BE2C (cell line): ENCODE measurements at regions not wholly inside any gene's neighbourhood (a gene's known extent, or its start where the extent isn't known, plus 50 kb on each side); places are given as distances from the start of the nearest gene placed in this dataset.

ENCODE experiments used
- DNase-seq: peaks from one replicate; pipeline ENCODE4 v3.0.0-alpha.2; 2020
- H3K27me3 ChIP-seq: fragments of 250-450 bp; sonication (Bioruptor Pico); 2 replicates; pipeline ENCODE4 v1.5.1; 2020; ENCODE audit warnings: mild to moderate bottlenecking
- H3K36me3 ChIP-seq: fragments of 250-450 bp; sonication (Bioruptor Pico); 2 replicates; pipeline ENCODE4 v1.5.1; 2020; ENCODE audit warnings: mild to moderate bottlenecking
- H3K4me1 ChIP-seq: fragments of 250-450 bp; sonication (Bioruptor Pico); 2 replicates; pipeline ENCODE4 v1.5.1; 2020
- H3K4me3 ChIP-seq: 2 replicates; pipeline ENCODE4 v1.5.1; 2011; ENCODE audit warnings: low read depth, low read length
- H3K9me3 ChIP-seq: fragments of 250-450 bp; sonication (Bioruptor Pico); 2 replicates; pipeline ENCODE4 v1.5.1; 2020
- TF ChIP-seq, protein P1 (sequence below): IDR thresholded peaks from 2 replicates; pipeline ENCODE4 v1.5.1; 2012; ENCODE audit warnings: mild to moderate bottlenecking, low read depth, low read length

DNA sequence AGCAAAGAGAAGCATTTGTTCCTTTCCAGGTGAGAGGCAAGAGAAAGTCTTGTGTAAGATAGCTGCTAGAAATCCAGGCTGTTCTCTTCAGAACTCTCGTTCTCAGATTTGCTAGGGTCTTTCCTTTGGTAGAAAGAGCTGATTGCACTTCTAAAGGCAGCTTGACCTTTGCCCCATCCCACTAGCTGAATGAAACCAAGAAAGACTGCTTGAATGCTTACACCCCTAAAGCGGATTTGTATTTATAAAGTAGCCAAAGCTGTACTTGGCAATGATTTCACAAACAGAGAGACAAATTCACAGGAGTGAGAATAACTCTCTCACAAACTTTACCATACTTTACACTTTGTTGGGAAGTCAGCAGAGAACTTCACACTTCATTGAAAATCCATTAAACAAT lies 424.1 kb downstream of the TTLL7 start:
- DNase-seq, result no peak
- Histone ChIP-seq H3K36me3 (no peaks in the 10 kb centered on the region), H3K4me3 (no peak overlapping the region), H3K27me3 (no peaks in the 10 kb centered on the region), H3K9me3 (no peaks in the 10 kb centered on the region), H3K4me1 (no peaks in the 10 kb centered on the region)
- TF ChIP-seq, protein P1, sequence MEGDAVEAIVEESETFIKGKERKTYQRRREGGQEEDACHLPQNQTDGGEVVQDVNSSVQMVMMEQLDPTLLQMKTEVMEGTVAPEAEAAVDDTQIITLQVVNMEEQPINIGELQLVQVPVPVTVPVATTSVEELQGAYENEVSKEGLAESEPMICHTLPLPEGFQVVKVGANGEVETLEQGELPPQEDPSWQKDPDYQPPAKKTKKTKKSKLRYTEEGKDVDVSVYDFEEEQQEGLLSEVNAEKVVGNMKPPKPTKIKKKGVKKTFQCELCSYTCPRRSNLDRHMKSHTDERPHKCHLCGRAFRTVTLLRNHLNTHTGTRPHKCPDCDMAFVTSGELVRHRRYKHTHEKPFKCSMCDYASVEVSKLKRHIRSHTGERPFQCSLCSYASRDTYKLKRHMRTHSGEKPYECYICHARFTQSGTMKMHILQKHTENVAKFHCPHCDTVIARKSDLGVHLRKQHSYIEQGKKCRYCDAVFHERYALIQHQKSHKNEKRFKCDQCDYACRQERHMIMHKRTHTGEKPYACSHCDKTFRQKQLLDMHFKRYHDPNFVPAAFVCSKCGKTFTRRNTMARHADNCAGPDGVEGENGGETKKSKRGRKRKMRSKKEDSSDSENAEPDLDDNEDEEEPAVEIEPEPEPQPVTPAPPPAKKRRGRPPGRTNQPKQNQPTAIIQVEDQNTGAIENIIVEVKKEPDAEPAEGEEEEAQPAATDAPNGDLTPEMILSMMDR, result no peak

DNA sequence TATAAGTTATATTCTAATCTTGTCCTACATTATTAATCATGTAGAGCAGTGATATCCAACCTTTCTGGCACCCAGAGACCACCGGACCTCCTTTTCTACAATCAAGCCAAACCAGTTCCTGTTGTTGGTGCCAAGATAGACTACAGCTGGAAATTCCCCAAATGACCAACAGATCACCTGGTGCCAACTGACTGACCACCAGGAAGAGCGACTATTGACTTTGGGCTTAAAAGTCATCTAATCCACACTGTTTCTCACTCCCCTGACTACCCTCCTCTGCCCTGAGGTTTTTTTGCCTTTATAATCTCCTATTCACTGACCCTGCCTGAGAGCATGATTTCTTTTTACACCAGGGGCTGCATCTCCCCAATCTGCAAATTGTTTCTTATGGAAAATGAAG lies 425.2 kb downstream of the TTLL7 start:
- H3K36me3 ChIP-seq, result no peaks in the 10 kb centered on the region
- H3K4me1 ChIP-seq, result no peaks in the 10 kb centered on the region
- DNase-seq, result no peak
- no peaks in the 10 kb centered on the region for H3K27me3 ChIP-seq
- H3K4me3 ChIP-seq, result no peak overlapping the region
- no peaks in the 10 kb centered on the region for H3K9me3 ChIP-seq
- TF ChIP-seq, protein P1, result no peak

DNA sequence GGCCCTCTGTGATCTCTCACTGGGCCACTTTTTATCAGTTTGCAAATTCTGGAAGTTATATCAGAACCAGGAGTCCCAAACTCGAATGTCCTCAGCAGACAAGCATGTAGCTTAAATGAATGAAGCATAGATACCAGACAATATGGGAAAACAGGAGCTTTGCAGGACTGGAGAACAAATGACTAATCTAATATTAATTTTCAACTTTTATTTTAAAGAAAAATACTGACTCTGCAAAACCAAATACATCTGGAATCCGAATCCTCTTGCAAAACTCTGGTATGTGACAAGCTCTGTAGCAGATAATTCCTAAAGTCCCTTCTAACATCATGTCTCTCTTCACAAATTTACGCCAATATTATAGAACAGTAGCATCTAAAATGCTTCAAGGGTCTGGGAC lies 427.4 kb downstream of the TTLL7 start:
- Histone ChIP-seq H3K9me3 (no peaks in the 10 kb centered on the region), H3K36me3 (no peaks in the 10 kb centered on the region), H3K4me1 (no peaks in the 10 kb centered on the region), H3K4me3 (no peak overlapping the region), H3K27me3 (no peaks in the 10 kb centered on the region)
- DNase-seq, result no peak
- TF ChIP-seq, protein P1, result no peak

DNA sequence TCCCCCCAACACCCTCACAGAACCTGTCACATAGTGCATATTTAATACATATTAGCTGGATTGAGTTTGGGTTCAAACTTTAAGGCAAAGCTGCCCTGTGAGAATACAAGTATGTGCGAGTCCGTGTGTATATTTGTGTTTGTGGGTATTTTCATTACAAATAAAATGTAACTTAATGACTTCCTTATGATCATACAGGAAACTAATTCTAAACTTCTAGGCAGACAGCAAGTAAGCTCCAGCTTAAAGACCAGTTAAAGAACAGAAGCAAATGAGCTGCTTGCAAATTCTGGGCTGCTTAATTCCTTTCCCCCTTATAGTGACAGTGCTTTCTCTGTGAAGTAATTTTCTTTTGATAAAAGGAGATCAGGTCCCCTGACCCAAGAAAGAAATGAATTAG lies 437.6 kb downstream of the TTLL7 start:
- no peak overlapping the region for H3K4me3 ChIP-seq
- no peaks in the 10 kb centered on the region for H3K4me1 ChIP-seq
- no peaks in the 10 kb centered on the region for H3K9me3 ChIP-seq
- H3K27me3 ChIP-seq, result no peaks in the 10 kb centered on the region
- H3K36me3 ChIP-seq, result no peaks in the 10 kb centered on the region
- no peak for DNase-seq
- TF ChIP-seq, protein P1, result no peak

DNA sequence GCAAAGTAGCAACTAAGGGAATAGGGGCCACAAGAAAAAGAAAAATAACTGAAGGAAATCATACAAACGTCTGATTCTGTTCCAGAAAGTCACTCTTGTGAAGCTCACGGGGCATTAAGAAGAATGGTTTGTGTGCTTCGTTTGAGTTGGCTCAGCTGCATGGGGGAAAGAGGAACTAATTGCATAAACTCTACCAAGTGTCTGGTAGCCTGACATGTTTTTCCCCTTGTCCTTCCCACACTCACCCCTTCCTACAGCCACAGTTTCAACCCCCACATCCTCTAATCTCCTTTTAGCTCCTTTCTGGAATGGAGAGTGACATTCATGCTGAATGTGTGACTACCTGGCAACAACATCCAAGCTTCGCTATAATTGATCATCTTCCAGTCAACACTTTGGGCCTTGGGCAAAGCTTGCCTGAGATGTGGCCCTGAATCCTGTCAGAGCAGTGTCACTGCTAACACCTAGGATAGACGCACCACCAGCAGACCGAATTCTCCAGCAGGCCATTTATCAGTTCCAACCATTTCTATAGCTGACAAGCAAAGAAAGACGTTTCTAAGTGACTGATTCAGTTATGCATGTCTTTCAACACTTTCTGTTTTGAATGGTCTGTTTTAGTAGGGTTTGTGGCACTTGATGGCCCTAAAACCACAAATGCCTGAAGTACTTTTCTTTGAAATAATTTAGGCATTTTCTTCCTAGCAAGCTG lies 439.6 kb downstream of the TTLL7 start:
- Histone ChIP-seq H3K4me1 (no peaks in the 10 kb centered on the region), H3K36me3 (no peaks in the 10 kb centered on the region), H3K9me3 (no peaks in the 10 kb centered on the region), H3K27me3 (no peaks in the 10 kb centered on the region), H3K4me3 (no peak overlapping the region)
- TF ChIP-seq, protein P1, result no peak
- no peak for DNase-seq

DNA sequence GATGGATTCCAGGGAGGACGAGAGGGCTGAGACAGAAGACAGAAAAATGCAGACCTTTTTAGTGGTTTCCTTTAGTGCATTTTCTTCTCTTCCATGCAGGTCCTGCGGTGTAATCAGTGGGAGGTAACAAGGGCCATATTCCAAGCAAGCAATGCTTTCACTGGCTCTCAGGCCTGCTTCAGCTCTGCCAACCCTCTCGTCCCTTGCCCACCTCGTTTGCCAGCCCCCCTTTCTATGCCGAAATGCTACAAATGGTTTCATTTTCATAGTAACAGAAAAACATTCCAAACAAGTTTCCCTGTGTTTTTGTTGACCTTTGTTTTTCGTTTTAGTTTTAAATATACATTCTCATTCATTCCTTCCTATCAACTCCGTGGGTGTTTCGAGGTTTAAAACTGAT lies 443.1 kb downstream of the TTLL7 start:
- Histone ChIP-seq H3K27me3 (no peaks in the 10 kb centered on the region), H3K36me3 (no peaks in the 10 kb centered on the region), H3K4me1 (no peaks in the 10 kb centered on the region; the same call in 1 of the 2 replicates), H3K9me3 (no peaks in the 10 kb centered on the region), H3K4me3 (no peak overlapping the region)
- no peak for DNase-seq
- TF ChIP-seq, protein P1, result no peak
